ENCODE measurements at regions not wholly inside any gene's neighbourhood (a gene's known extent, or its start where the extent isn't known, plus 50 kb on each side); places are given as distances from the start of the nearest gene placed in this dataset.
"Not testable (repeated sequence)": the region's sequence is repeated elsewhere in the genome, so short reads cannot be mapped to it uniquely, and the experiment has no call there.

- intact Hi-C loops (cut with DNase I; ENCODE audit: low total_unique reads) = no loop called here
- H3K4me3 ChIP-seq (ENCODE audit: low read depth, poor library complexity, severe bottlenecking) = no peak overlapping the region
- WGBS, 2 donors = 84 to 87% methylated on average over 2 of the region's 2 CpGs
- no peak for DNase-seq (ENCODE audit: low spot score in 2 of 2)
- no peak for TF ChIP-seq POLR2A (IDR thresholded peaks at IDR 0.05)
Observed at GRCh38 chr3:5045961-5046360, 66.7 kb downstream of the BHLHE40 start.

DNA sequence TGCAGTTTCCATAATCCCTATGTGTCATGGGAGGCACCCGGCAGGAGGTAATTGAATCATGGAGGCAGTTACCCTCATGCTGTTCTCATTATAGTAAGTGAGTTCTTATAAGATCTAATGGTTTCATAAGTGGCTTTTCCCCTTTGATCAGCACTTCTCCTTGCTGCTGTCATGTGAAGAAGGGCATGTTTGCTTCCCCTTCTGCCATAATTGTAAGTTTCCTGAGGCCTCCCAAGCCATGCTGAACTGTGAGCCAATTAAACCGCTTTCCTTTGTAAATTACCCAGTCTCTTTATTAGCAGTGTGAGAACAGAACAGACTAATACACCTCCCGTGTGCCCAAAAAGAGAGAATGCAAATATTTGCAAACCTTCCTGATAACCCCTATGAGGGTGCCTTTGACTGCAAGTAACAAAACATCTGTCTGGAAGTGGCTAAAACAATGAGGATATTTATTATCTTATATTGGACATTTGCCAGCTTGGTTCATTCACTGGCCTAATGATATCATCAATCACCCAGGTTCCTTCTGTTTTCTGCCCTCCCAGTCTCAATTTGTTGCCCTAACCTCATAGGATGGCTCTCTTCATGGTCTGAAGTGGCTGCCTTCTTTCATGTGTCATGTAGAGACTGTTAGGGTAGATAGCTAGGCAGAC is 68.7 kb downstream of the BHLHE40 start:
- 87 to 89% methylated on average over 3 of the region's 3 CpGs for WGBS, 2 donors
- DNase-seq (ENCODE audit: low spot score in 2 of 2) = peak in 1 of 2 donors; percentile 29
- intact Hi-C loops (cut with DNase I; ENCODE audit: low total_unique reads) = no loop called here
- no peak for TF ChIP-seq CTCF (IDR thresholded peaks at IDR 0.05)
- no peak overlapping the region for H3K4me3 ChIP-seq (ENCODE audit: low read depth, poor library complexity, severe bottlenecking)

GRCh38 chr3:5051772-5052171 is 70.3 kb upstream of the ARL8B start:
- peak in 1 of 2 donors; percentile 20 for DNase-seq (ENCODE audit: low spot score in 2 of 2)
- TF ChIP-seq CTCF (IDR thresholded peaks at IDR 0.05) = no peak
- TF ChIP-seq POLR2A (IDR thresholded peaks at IDR 0.05) = no peak
- no peak overlapping the region for H3K4me3 ChIP-seq (ENCODE audit: low read depth, poor library complexity, severe bottlenecking)
- intact Hi-C loops (cut with DNase I; ENCODE audit: low total_unique reads) = no loop called here
- WGBS, 2 donors = 53 to 66% methylated on average over 3 of the region's 3 CpGs

GRCh38 chr3:5052247-5052646 is 69.8 kb upstream of the ARL8B start:
- 90 to 91% methylated on average over 3 of the region's 3 CpGs for WGBS, 2 donors
- TF ChIP-seq CTCF (IDR thresholded peaks at IDR 0.05) (no peak), POLR2A (IDR thresholded peaks at IDR 0.05) (no peak)
- DNase-seq (ENCODE audit: low spot score in 2 of 2) = no peak
- H3K4me3 ChIP-seq (ENCODE audit: low read depth, poor library complexity, severe bottlenecking) = no peak overlapping the region
- intact Hi-C loops (cut with DNase I; ENCODE audit: low total_unique reads) = no loop called here

GRCh38 chr3:5053021-5053831 is 68.9 kb upstream of the ARL8B start:
- H3K4me3 ChIP-seq (ENCODE audit: low read depth, poor library complexity, severe bottlenecking) = no peak overlapping the region
- peak in 1 of 2 donors; percentile 82 for DNase-seq (ENCODE audit: low spot score in 2 of 2)
- 62 to 70% methylated on average over 7 of the region's 7 CpGs for WGBS, 2 donors
- TF ChIP-seq POLR2A (IDR thresholded peaks at IDR 0.05) = no peak
- TF ChIP-seq CTCF (IDR thresholded peaks at IDR 0.05) = no peak
- intact Hi-C loops (cut with DNase I; ENCODE audit: low total_unique reads) = no loop called here

DNA sequence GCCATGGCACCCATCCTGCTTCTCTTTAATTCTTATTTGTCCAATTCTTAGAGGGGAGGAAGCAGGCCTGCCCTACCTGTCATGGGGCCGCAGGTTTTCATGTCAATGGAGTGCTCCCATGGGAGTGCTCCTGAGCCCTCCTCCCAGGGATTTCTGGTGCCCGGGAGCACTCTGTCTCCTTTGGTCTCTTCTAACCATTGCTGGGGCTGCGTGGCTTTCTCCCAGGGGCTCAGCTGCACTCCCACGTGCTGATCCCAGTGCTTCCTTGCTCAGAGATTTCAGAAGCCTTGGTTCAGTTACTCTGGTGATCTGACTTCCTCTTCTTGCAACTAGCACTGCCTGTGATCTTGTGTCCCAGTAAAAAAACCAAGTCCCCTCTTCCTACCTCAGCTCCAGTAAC is 68.0 kb upstream of the ARL8B start:
- TF ChIP-seq CTCF (IDR thresholded peaks at IDR 0.05) = no peak
- 73 to 93% methylated on average over 4 of the region's 4 CpGs for WGBS, 2 donors
- H3K4me3 ChIP-seq (ENCODE audit: low read depth, poor library complexity, severe bottlenecking) = no peak overlapping the region
- DNase-seq (ENCODE audit: low spot score in 2 of 2) = peak in 1 of 2 donors; percentile 68
- intact Hi-C loops (cut with DNase I; ENCODE audit: low total_unique reads) = no loop called here

DNA sequence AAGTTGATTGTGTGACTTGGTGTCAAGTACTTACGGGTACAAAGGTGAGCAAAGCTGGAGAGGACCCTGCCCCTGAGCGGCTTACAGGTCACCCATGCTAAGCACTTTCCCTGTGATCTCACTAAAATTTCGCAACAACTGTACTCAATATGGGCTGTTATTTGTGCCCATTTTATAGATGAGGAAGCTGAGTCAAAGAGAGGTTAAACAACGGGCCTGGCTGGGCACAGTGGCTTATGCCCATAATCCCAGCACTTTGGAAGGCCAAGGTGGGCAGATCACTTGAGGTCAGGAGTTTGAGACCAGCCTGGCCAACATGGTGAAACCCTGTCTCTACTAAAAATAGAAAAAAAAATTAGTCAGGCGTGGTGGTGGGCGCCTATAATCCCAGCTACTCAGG is 67.5 kb upstream of the ARL8B start:
- peak in 1 of 2 donors; percentile 25 for DNase-seq (ENCODE audit: low spot score in 2 of 2)
- 68 to 71% methylated on average over 6 of the region's 6 CpGs for WGBS, 2 donors
- intact Hi-C loops (cut with DNase I; ENCODE audit: low total_unique reads); H3K4me3 ChIP-seq (ENCODE audit: low read depth, poor library complexity, severe bottlenecking): not testable (repeated sequence)

Data from lower leg skin (tissue), 4 donors.